HEK293T (cell line): ENCODE measurements at regions not wholly inside any gene's neighbourhood (a gene's known extent, or its start where the extent isn't known, plus 50 kb on each side); places are given as distances from the start of the nearest gene placed in this dataset.
A peak's percentile ranks its signal among the peaks of the same experiment; 100 is the strongest.

Experiments used
- CTCF ChIA-PET: fragments of 350-600 bp; formaldehyde crosslinking; extraction: SDS; loops from one replicate; lab custom pipeline; 2021; ENCODE audit warnings: antibody characterized with exemption, inconsistent platforms; lab: Yijun Ruan, JAX
- POLR2A ChIA-PET: fragments of 350-600 bp; formaldehyde crosslinking; extraction: SDS; loops from one replicate; lab custom pipeline; 2020; ENCODE audit warnings: antibody characterized with exemption, inconsistent platforms; lab: Yijun Ruan, JAX
- DNase-seq: peaks from one replicate; pipeline ENCODE4 v3.0.0; 2012; ENCODE audit warnings: mixed read lengths; ENCODE audit errors: extremely low spot score
- ARNT ChIP-seq: fragments of 450-650 bp; IDR thresholded peaks from 2 replicates; pipeline ENCODE4 v1.6.1; 2017; ENCODE audit warnings: mild to moderate bottlenecking
- BHLHE40 ChIP-seq: fragments of 450-650 bp; IDR thresholded peaks from 2 replicates; pipeline ENCODE4 v1.6.1; 2016; ENCODE audit warnings: mild to moderate bottlenecking, moderate library complexity, borderline replicate concordance
- CTBP1 ChIP-seq: fragments of 450-650 bp; IDR thresholded peaks from 2 replicates; pipeline ENCODE4 v1.6.1; 2016; ENCODE audit warnings: borderline replicate concordance
- ELF4 ChIP-seq: fragments of 450-650 bp; IDR thresholded peaks from 2 replicates; pipeline ENCODE4 v1.6.1; 2017; ENCODE audit warnings: antibody characterized with exemption
- FOXA1 ChIP-seq: fragments of 450-650 bp; IDR thresholded peaks from 2 replicates; pipeline ENCODE4 v1.6.1; 2016; ENCODE audit warnings: mild to moderate bottlenecking
- FOXK2 ChIP-seq: fragments of 450-650 bp; IDR thresholded peaks from 2 replicates; pipeline ENCODE4 v1.6.1; 2016; ENCODE audit warnings: mild to moderate bottlenecking
- FOXM1 ChIP-seq: fragments of 450-650 bp; IDR thresholded peaks from 2 replicates; pipeline ENCODE4 v1.6.1; 2017; ENCODE audit warnings: mild to moderate bottlenecking, borderline replicate concordance
- HDGF ChIP-seq: fragments of 450-650 bp; IDR thresholded peaks from 2 replicates; pipeline ENCODE4 v1.6.1; 2017; ENCODE audit warnings: antibody characterized with exemption, borderline replicate concordance
- L3MBTL2 ChIP-seq: fragments of 450-650 bp; conservative IDR thresholded peaks from 2 replicates; pipeline ENCODE4 v1.6.1; 2016; ENCODE audit warnings: mild to moderate bottlenecking
- LEF1 ChIP-seq: fragments of 450-650 bp; IDR thresholded peaks from 2 replicates; pipeline ENCODE4 v1.6.1; 2017; ENCODE audit warnings: mild to moderate bottlenecking, borderline replicate concordance
- NFRKB ChIP-seq: fragments of 450-650 bp; IDR thresholded peaks from 2 replicates; pipeline ENCODE4 v1.6.1; 2016; ENCODE audit warnings: mild to moderate bottlenecking, moderate library complexity
- SP1 ChIP-seq: fragments of 450-650 bp; IDR thresholded peaks from 2 replicates; pipeline ENCODE4 v1.6.1; 2017
- SUZ12 ChIP-seq: fragments of 450-650 bp; IDR thresholded peaks from 2 replicates; pipeline ENCODE4 v1.6.1; 2016; ENCODE audit warnings: mild to moderate bottlenecking
- TARDBP ChIP-seq: fragments of 450-650 bp; IDR thresholded peaks from 2 replicates; pipeline ENCODE4 v1.6.1; 2016
- ZNF384 ChIP-seq: fragments of 450-650 bp; IDR thresholded peaks from 2 replicates; pipeline ENCODE4 v1.6.1; 2016
- TF ChIP-seq, protein P1 (sequence below): fragments of 450-650 bp; IDR thresholded peaks from 2 replicates; pipeline ENCODE4 v1.6.1; 2016

DNA sequence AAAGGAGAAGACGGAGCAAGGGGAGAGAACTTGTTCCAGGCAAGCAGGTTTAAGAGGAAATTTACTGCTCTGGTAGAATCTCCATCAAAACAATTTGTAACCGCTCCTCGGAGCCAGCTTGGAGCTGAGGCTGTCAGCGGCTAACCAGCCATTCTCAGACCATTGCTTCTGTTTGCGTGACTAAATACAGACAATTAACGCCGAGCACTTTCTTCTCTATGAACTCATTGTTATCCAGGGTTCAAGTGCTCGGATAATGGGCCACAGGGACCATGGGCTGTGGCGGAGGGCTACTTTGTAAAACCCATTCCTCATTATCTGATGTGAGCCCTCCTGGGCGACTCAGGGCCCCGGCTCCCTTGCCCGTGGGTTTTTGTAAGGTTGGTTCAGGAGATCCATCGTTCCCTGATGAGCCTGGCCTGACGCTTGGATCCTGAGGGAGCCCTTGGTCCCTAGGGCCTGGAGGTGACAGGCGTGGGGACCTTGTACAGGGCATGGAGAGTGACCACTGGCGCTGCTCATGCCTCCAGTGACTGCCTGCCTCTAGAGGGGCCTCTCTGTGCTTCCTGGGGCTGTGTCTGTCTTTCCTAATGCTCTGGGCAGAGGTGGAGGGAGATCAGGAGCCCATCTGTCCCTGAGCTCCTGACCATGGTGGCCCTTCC is 61.5 kb upstream of the ZNF536 start:
- POLR2A ChIA-PET: no interaction called here
- no peak for TF ChIP-seq HDGF
- TF ChIP-seq L3MBTL2: no peak
- no peak for TF ChIP-seq CTBP1
- no peak for TF ChIP-seq TARDBP
- TF ChIP-seq FOXA1: no peak
- no peak for TF ChIP-seq ZNF384
- TF ChIP-seq, protein P1, sequence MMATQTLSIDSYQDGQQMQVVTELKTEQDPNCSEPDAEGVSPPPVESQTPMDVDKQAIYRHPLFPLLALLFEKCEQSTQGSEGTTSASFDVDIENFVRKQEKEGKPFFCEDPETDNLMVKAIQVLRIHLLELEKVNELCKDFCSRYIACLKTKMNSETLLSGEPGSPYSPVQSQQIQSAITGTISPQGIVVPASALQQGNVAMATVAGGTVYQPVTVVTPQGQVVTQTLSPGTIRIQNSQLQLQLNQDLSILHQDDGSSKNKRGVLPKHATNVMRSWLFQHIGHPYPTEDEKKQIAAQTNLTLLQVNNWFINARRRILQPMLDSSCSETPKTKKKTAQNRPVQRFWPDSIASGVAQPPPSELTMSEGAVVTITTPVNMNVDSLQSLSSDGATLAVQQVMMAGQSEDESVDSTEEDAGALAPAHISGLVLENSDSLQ: no peak
- no peak for TF ChIP-seq ARNT
- TF ChIP-seq NFRKB: no peak
- no peak for TF ChIP-seq SP1
- no peak for TF ChIP-seq FOXM1
- CTCF ChIA-PET: no interaction called here
- DNase-seq: no peak

- ChIA-PET POLR2A (no interaction called here), CTCF (interaction anchor here (0.8 kb wide), 1 partner anchor 9 kb away, joined by 3 read pairs; no protein-coding TSS in a partner anchor)
- DNase-seq: no peak
- no peak for TF ChIP-seq ZNF384
- no peak for TF ChIP-seq FOXM1
- no peak for TF ChIP-seq FOXK2
- TF ChIP-seq NFRKB: no peak
- no peak for TF ChIP-seq CTBP1
- no peak for TF ChIP-seq L3MBTL2
- no peak for TF ChIP-seq HDGF
- no peak for TF ChIP-seq ELF4
- no peak for TF ChIP-seq LEF1
- TF ChIP-seq SP1: no peak
- no peak for TF ChIP-seq TARDBP
- no peak for TF ChIP-seq FOXA1
- no peak for TF ChIP-seq ARNT
- no peak for TF ChIP-seq BHLHE40
- no peak for TF ChIP-seq SUZ12
- TF ChIP-seq, protein P1: no peak
These were observed 60.3 kb upstream of the ZNF536 start for GRCh38 chr19:30311911-30312310.

GRCh38 chr19:30312582-30313352 is 59.4 kb upstream of the ZNF536 start:
- TF ChIP-seq SUZ12 (no peak), NFRKB (no peak)
- DNase-seq: peak; percentile 14
- POLR2A ChIA-PET: no interaction called here
- CTCF ChIA-PET: interaction anchor here (0.8 kb wide), 1 partner anchor 10 kb away, joined by 3 read pairs; no protein-coding TSS in a partner anchor

DNA sequence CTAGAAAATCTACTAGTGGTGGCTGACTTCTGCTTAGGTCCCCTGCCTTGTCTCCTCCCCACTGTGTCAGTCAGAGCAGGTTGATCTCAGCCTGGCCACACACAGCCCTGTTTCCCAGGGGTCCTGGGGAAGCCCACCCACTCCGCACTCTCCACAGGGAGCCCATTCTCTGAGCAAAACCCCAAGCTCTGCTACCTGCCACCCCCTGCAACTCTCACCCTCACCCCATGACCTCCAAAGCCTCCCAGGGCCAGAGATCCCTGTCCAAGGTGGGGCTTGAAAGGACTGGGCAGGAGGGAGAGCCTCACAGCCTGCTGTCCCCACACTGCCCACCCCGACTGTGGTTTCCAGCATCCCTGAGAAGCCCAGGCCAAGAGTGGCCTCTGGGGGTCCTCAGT is 58.8 kb upstream of the ZNF536 start:
- TF ChIP-seq TARDBP: no peak
- TF ChIP-seq FOXK2: no peak
- no peak for TF ChIP-seq CTBP1
- no peak for TF ChIP-seq SUZ12
- no peak for TF ChIP-seq ARNT
- TF ChIP-seq, protein P1: no peak
- TF ChIP-seq HDGF: no peak
- no peak for TF ChIP-seq LEF1
- TF ChIP-seq ZNF384: no peak
- no peak for TF ChIP-seq FOXM1
- no peak for TF ChIP-seq BHLHE40
- no peak for TF ChIP-seq ELF4
- no peak for TF ChIP-seq NFRKB
- TF ChIP-seq SP1: no peak
- no peak for TF ChIP-seq L3MBTL2
- no peak for TF ChIP-seq FOXA1
- POLR2A ChIA-PET: no interaction called here
- CTCF ChIA-PET: no interaction called here
- DNase-seq: no peak

DNA sequence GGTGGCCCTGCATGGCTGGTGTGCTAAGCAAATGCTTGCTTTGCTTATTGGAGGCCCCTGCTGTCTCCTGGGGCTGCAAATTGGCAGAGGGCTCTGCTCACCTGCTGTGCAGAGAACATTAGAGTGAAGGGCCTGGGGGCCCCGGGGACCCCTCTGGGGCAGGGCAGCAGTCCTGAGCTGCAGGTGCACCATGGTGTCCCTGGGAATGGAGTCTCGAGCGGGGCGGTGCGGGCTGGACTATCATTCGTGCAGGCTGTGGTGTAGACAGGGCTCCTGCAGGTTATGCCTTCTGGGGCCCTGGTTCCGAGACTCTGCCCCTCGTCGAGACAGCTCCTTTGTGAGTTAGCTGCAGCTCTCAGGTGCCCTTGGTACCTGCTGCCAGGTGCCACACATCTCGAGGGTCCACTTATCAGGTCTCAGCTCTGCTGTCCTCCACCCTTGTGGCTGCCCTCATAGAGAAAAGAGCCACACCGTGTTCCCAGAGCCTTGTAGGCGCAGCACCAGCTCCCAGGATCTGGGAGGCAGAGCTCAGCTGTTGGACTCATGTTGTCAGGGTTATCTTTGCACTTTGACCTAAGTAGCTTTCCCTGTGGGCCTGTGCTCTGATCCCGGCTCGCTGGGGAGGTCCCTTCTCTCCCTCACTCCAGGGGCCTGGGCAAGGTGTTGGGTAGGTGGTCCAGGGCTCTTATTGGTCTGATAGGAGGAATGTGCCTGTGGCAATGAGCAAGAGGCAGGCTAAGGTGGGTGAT is 58.0 kb upstream of the ZNF536 start:
- ChIA-PET POLR2A (no interaction called here), CTCF (interaction anchor here (0.6 kb wide), 1 partner anchor 20 kb away, joined by 3 read pairs; no protein-coding TSS in a partner anchor)
- no peak for DNase-seq
- TF ChIP-seq NFRKB (no peak), FOXK2 (no peak), CTBP1 (no peak), ZNF384 (no peak), BHLHE40 (no peak), HDGF (no peak), SP1 (no peak)
- TF ChIP-seq, protein P1: no peak
